GM12875 (cell line): ENCODE measurements at regions not wholly inside any gene's neighbourhood (a gene's known extent, or its start where the extent isn't known, plus 50 kb on each side); places are given as distances from the start of the nearest gene placed in this dataset.

Experiments
- H3K4me3 ChIP-seq: one replicate; pipeline ENCODE4 v1.5.1; 2011; ENCODE audit warnings: low read depth, low read length, control low read depth
- CTCF ChIP-seq: IDR thresholded peaks from 2 replicates; pipeline ENCODE4 v1.5.1; 2011; ENCODE audit warnings: low read depth, mild to moderate bottlenecking, control low read depth, inconsistent platforms, low read length, moderate library complexity, borderline replicate concordance; ENCODE audit not compliant: insufficient read depth

- TF ChIP-seq CTCF: no peak
- H3K4me3 ChIP-seq: no peak overlapping the region
Observed at GRCh38 chr5:4319478-4320128, 724.0 kb downstream of the IRX1 start.

GRCh38 chr5:4330327-4330726 is 734.7 kb downstream of the IRX1 start:
- no peak for TF ChIP-seq CTCF
- no peak overlapping the region for H3K4me3 ChIP-seq

GRCh38 chr5:4335078-4335477 is 739.4 kb downstream of the IRX1 start:
- H3K4me3 ChIP-seq: no peak overlapping the region
- TF ChIP-seq CTCF: no peak

- H3K4me3 ChIP-seq: no peak overlapping the region
- TF ChIP-seq CTCF: no peak
Observed at GRCh38 chr5:4337519-4337918, 741.9 kb downstream of the IRX1 start.

- TF ChIP-seq CTCF: no peak
- no peak overlapping the region for H3K4me3 ChIP-seq
Observed at GRCh38 chr5:4339949-4340348, 744.3 kb downstream of the IRX1 start.

GRCh38 chr5:4345850-4346249 is 750.2 kb downstream of the IRX1 start:
- TF ChIP-seq CTCF: no peak

GRCh38 chr5:4348423-4348822 is 752.8 kb downstream of the IRX1 start:
- no peak for TF ChIP-seq CTCF
- H3K4me3 ChIP-seq: no peak overlapping the region

More at GRCh38 chr5:4345850-4346249, 750.2 kb downstream of the IRX1 start:
- H3K4me3 ChIP-seq: no peak overlapping the region
